Erythroblast (primary cell): ENCODE measurements at regions not wholly inside any gene's neighbourhood (a gene's known extent, or its start where the extent isn't known, plus 50 kb on each side); places are given as distances from the start of the nearest gene placed in this dataset.

Experiments
- GATA1 ChIP-seq: IDR thresholded peaks from 2 replicates; pipeline ENCODE4 v1.6.1; 2011; ENCODE audit warnings: low read depth, mild to moderate bottlenecking, control low read depth, low read length, moderate library complexity
- POLR2A ChIP-seq: IDR thresholded peaks from 2 replicates; pipeline ENCODE4 v1.6.1; 2011; ENCODE audit warnings: mild to moderate bottlenecking, low read length

GRCh38 chrX:40157228-40158035 is 59.7 kb upstream of the BCOR start:
- TF ChIP-seq POLR2A (no peak), GATA1 (no peak)
